Hepatocyte (in vitro differentiated cells): ENCODE measurements at regions not wholly inside any gene's neighbourhood (a gene's known extent, or its start where the extent isn't known, plus 50 kb on each side); places are given as distances from the start of the nearest gene placed in this dataset.

ENCODE experiments used
- DNase-seq: peaks from one replicate; pipeline ENCODE4 v3.0.0-alpha.2; 2016; ENCODE audit warnings: low spot score
- H2AFZ ChIP-seq: fragments of 200-600 bp; sonication (generic); 2 replicates; pipeline ENCODE4 v1.6.0; 2016; ENCODE audit warnings: antibody characterized with exemption, mild to moderate bottlenecking
- H3K27ac ChIP-seq: fragments of 200-600 bp; sonication (generic); 2 replicates; pipeline ENCODE4 v1.5.1; 2016; ENCODE audit warnings: mild to moderate bottlenecking
- H3K27me3 ChIP-seq: fragments of 200-600 bp; sonication (generic); 2 replicates; pipeline ENCODE4 v1.6.1; 2016
- H3K36me3 ChIP-seq: fragments of 200-600 bp; sonication (generic); replicated peaks from 2 replicates; pipeline ENCODE4 v1.5.1; 2016; ENCODE audit warnings: low read depth; ENCODE audit not compliant: insufficient read depth
- H3K4me1 ChIP-seq: fragments of 200-600 bp; sonication (generic); 2 replicates; pipeline ENCODE4 v1.5.1; 2016; ENCODE audit warnings: mild to moderate bottlenecking, moderate library complexity; ENCODE audit not compliant: insufficient read depth
- H3K4me2 ChIP-seq: fragments of 200-600 bp; sonication (generic); 2 replicates; pipeline ENCODE4 v1.6.0; 2016
- H3K4me3 ChIP-seq: fragments of 200-600 bp; sonication (generic); 2 replicates; pipeline ENCODE4 v1.5.1; 2016; ENCODE audit warnings: mild to moderate bottlenecking
- H3K79me2 ChIP-seq: fragments of 200-600 bp; sonication (generic); 2 replicates; pipeline ENCODE4 v1.6.0; 2017; ENCODE audit warnings: mild to moderate bottlenecking
- H3K9me2 ChIP-seq: fragments of 200-600 bp; sonication (generic); replicated peaks from 2 replicates; pipeline ENCODE4 v1.6.0; 2017; ENCODE audit warnings: mild to moderate bottlenecking; ENCODE audit not compliant: insufficient read depth
- H3K9me3 ChIP-seq: fragments of 200-600 bp; sonication (generic); 2 replicates; pipeline ENCODE4 v1.5.1; 2016; ENCODE audit warnings: low read depth, mild to moderate bottlenecking
- H4K20me1 ChIP-seq: fragments of 200-600 bp; sonication (generic); 2 replicates; pipeline ENCODE4 v1.6.0; 2016; ENCODE audit warnings: mild to moderate bottlenecking; ENCODE audit not compliant: insufficient read depth, poor library complexity, severe bottlenecking
- CTCF ChIP-seq: fragments of 200-600 bp; sonication (generic); IDR thresholded peaks from 2 replicates; pipeline ENCODE4 v1.5.1; 2016; ENCODE audit warnings: antibody characterized with exemption, mild to moderate bottlenecking; ENCODE audit not compliant: poor library complexity
- EZH2 ChIP-seq: fragments of 200-600 bp; sonication (generic); IDR thresholded peaks from 2 replicates; pipeline ENCODE4 v1.6.1; 2016; ENCODE audit warnings: antibody characterized with exemption, mild to moderate bottlenecking, borderline replicate concordance
- EZH2phosphoT487 ChIP-seq: fragments of 200-600 bp; sonication (generic); IDR thresholded peaks from one replicate; pipeline ENCODE4 v1.6.1; 2018; ENCODE audit warnings: antibody characterized with exemption, mild to moderate bottlenecking, low read depth, moderate library complexity; ENCODE audit not compliant: unreplicated experiment, severe bottlenecking
- WGBS: methylation state at CpG from one replicate; pipeline ENCODE4 v1.1.6; 2016; ENCODE audit warnings: low lambda C conversion rate; ENCODE audit errors: missing lambda C conversion rate; 5-methylcytosine and 5-hydroxymethylcytosine counted together

GRCh38 chr7:85561706-85562105 is 374.9 kb upstream of the SEMA3D start:
- H3K4me1 ChIP-seq = no peaks in the 10 kb centered on the region
- DNase-seq = no peak
- H3K9me3 ChIP-seq = no peaks in the 10 kb centered on the region
- no peak overlapping the region for H3K4me2 ChIP-seq
- TF ChIP-seq CTCF (no peak), EZH2 (no peak), EZH2phosphoT487 (no peak)
- no peak overlapping the region for H3K27ac ChIP-seq
- H3K79me2 ChIP-seq = no peaks in the 10 kb centered on the region
- no peak overlapping the region for H2AFZ ChIP-seq
- H3K27me3 ChIP-seq = no peaks in the 10 kb centered on the region
- H4K20me1 ChIP-seq = no peaks in the 10 kb centered on the region
- no peaks in the 10 kb centered on the region for H3K9me2 ChIP-seq
- H3K4me3 ChIP-seq = no peak overlapping the region
- H3K36me3 ChIP-seq = no peaks in the 10 kb centered on the region

- Histone ChIP-seq H3K27ac (no peak overlapping the region), H3K4me3 (no peak overlapping the region), H3K9me3 (no peaks in the 10 kb centered on the region), H4K20me1 (no peaks in the 10 kb centered on the region), H3K79me2 (no peaks in the 10 kb centered on the region), H3K4me1 (no peaks in the 10 kb centered on the region), H2AFZ (no peak overlapping the region), H3K36me3 (no peaks in the 10 kb centered on the region), H3K4me2 (no peak overlapping the region), H3K27me3 (no peaks in the 10 kb centered on the region), H3K9me2 (no peaks in the 10 kb centered on the region)
- peak; percentile 84 for DNase-seq
- TF ChIP-seq EZH2phosphoT487 = no peak
- peak; percentile 81 for TF ChIP-seq CTCF
- no peak for TF ChIP-seq EZH2
- whole genome bisulfite sequencing = 75% methylated on average over 5 of the region's 5 CpGs
Measured at GRCh38 chr7:85554236-85555178, 367.7 kb upstream of the SEMA3D start.

GRCh38 chr7:85535974-85536729 is 349.3 kb upstream of the SEMA3D start:
- no peak overlapping the region for H2AFZ ChIP-seq
- H3K4me1 ChIP-seq = no peaks in the 10 kb centered on the region
- no peaks in the 10 kb centered on the region for H3K9me2 ChIP-seq
- TF ChIP-seq CTCF = no peak
- TF ChIP-seq EZH2 = no peak
- TF ChIP-seq EZH2phosphoT487 = no peak
- no peak overlapping the region for H3K27ac ChIP-seq
- H3K4me3 ChIP-seq = no peak overlapping the region
- 75% methylated on average over 3 of the region's 3 CpGs for WGBS
- H3K79me2 ChIP-seq = no peaks in the 10 kb centered on the region
- no peaks in the 10 kb centered on the region for H3K27me3 ChIP-seq
- no peak for DNase-seq
- no peaks in the 10 kb centered on the region for H3K36me3 ChIP-seq
- H3K9me3 ChIP-seq = no peaks in the 10 kb centered on the region
- no peaks in the 10 kb centered on the region for H4K20me1 ChIP-seq
- H3K4me2 ChIP-seq = no peak overlapping the region
